GM13977 (cell line): ENCODE measurements at regions not wholly inside any gene's neighbourhood (a gene's known extent, or its start where the extent isn't known, plus 50 kb on each side); places are given as distances from the start of the nearest gene placed in this dataset.
"Not testable (repeated sequence)": the region's sequence is repeated elsewhere in the genome, so short reads cannot be mapped to it uniquely, and the experiment has no call there.

Experiments used
- DNase-seq: peaks from one replicate; pipeline ENCODE4 v3.0.0; 2012; ENCODE audit warnings: low spot score
- CTCF ChIP-seq: IDR thresholded peaks from 2 replicates; pipeline ENCODE4 v1.5.1; 2012; ENCODE audit warnings: mild to moderate bottlenecking, control low read depth; ENCODE audit not compliant: insufficient read depth; ENCODE audit errors: extremely low read depth, missing control alignments
- in situ Hi-C: fragments of 300-500 bp; cut with MboI; formaldehyde crosslinking; loops from one replicate; pipeline ENCODE4 v1.12.0; 2022; ENCODE audit warnings: low sequenced_read_pairs, low pct_unique_long_range_greater_than_20kb, mixed read lengths, inconsistent platforms; ENCODE audit not compliant: unreplicated experiment

DNA sequence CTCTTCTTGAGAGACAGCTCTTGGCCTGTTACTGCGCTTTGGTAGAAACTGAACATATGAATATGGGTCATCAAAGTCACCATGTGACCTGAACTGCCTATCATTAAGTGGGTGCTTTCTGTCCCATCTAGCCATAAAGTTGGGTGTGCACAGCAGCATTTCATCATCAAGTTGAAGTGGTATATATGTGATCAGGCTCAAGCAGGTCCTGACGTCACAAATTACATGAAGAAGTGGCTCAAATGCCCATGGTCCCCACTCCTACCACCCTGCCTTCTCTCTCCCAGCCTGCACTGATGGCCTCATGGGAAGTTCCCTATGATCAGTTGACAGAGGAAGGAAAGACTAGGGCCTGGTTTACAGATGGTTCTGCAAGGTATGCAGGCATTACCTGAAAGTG lies 308.8 kb upstream of the MGAT4C start:
- in situ Hi-C loops = no loop called here
- no peak for DNase-seq
- TF ChIP-seq CTCF = no peak

- in situ Hi-C loops = not testable (repeated sequence)
These were observed 299.3 kb upstream of the MGAT4C start for GRCh38 chr12:86555491-86555890.

GRCh38 chr12:86551146-86551571 lies 295.0 kb upstream of the MGAT4C start:
- no peak for DNase-seq
- in situ Hi-C loops = no loop called here

More at GRCh38 chr12:86555491-86555890, 299.3 kb upstream of the MGAT4C start:
- DNase-seq = not testable (repeated sequence)

DNA sequence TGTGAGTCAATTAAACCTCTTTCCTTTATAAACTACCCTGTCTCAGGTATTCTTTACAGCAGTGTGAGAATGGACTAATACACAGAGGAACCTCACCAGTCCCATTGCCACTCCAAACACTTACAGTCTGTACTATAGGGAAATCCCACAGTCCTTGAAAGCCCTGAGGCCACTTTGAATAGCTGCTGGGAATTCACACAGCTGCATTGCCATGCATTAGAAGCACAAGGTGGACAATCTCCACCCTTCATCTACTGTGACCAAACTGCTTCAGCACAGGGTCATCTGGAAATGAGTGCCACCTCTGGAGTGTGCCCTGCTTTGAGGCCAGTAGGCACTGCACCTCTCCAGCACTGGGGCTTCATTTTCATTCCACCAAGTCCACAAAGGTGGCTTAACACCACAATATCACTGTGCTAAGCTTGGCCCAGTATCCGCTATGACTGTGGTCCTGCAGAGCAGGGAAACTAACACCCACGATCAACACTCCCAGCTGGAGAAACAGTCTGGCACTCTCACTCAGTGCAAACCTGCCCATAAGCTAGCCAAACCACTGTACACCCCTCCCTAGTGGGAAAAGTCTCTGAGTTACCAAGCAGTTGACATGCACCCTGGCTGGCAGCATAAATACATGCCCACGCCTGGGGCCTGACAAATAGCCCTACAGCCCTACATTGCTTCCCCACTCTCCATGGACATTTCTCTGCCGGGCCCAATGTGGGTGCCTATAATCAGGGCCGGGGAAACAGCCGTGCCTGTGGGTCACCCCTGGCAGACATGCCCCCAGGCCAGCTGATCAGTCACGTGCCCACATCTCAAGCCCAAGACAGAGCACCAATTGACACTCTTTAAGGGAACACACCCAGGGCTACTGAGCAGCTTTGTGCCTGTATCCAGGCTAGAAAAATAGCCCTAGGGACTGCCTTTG lies 294.3 kb upstream of the MGAT4C start:
- in situ Hi-C loops = no loop called here
- no peak for DNase-seq
- no peak for TF ChIP-seq CTCF

More at GRCh38 chr12:86551146-86551571, 295.0 kb upstream of the MGAT4C start:
- no peak for TF ChIP-seq CTCF

DNA sequence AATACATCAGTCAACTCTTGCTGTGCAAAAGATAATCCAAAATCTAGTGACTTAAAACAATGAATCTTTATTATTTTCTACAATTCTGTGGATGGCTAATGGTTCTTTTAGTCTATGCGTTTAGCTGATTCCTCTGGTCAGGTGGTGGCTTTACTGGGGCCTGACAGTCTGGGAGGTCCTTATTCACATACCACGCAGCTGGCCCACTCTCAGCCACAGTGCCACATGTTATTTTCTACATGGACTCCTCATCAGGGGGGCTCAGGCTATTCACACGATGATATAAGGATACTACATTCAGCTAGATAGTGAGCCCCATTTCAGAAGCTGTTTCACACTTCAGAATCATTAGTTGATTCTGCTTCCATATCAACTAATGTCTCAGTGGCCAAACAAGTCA lies 287.5 kb upstream of the MGAT4C start:
- TF ChIP-seq CTCF = no peak
- no peak for DNase-seq
- in situ Hi-C loops = no loop called here

GRCh38 chr12:86530996-86531655 lies 274.9 kb upstream of the MGAT4C start:
- TF ChIP-seq CTCF = no peak
- no peak for DNase-seq
- in situ Hi-C loops = no loop called here

DNA sequence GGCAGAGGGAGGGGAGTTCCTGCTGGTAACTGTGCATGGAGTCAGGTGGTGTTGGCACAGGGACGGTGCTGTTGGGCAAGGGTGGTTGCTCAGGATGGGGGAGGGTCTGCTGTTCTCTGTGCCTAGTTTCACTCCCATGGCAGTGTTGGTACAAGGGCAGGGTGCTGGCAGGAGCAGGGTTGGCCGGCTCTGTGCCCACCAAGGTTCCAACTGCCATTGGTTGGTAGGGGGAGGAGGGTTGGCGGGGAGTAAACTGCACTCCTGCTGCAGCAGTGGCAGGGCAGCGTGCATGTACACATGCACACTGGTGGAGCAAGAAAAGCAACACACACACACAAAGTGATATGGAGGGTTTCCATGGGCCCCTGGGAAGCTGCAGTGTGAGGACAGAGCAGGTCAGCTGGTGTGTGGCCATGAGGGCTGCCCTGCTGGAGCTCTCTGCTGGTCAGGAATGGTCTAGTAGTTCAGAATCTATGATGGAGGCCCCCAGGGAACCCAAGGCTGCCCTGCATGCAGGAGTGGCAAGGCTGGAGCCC lies 269.9 kb upstream of the MGAT4C start:
- no peak for TF ChIP-seq CTCF
- DNase-seq = no peak
- in situ Hi-C loops = no loop called here
